OCI-LY3 (cell line): ENCODE measurements at regions not wholly inside any gene's neighbourhood (a gene's known extent, or its start where the extent isn't known, plus 50 kb on each side); places are given as distances from the start of the nearest gene placed in this dataset.

Experiments used
- H2AFZ ChIP-seq: fragments of 200-600, 300-600 bp; shearing (Covaris generic); 2 replicates; pipeline ENCODE4 v1.6.0; 2014; ENCODE audit warnings: antibody characterized with exemption, low read depth, low read length
- H3K27ac ChIP-seq: fragments of 200-600, 300-600 bp; sonication (generic); 2 replicates; pipeline ENCODE4 v1.5.1; 2014; ENCODE audit warnings: mild to moderate bottlenecking, low read length, moderate library complexity, mixed read lengths
- H3K27me3 ChIP-seq: fragments of 200-600, 300-600 bp; sonication (generic); 2 replicates; pipeline ENCODE4 v1.6.1; 2014; ENCODE audit warnings: low read depth, low read length, mixed read lengths
- H3K36me3 ChIP-seq: fragments of 200-600, 300-600 bp; sonication (generic); replicated peaks from 2 replicates; pipeline ENCODE3; 2014; ENCODE audit warnings: low read depth, low read length, mixed read lengths
- H3K4me1 ChIP-seq: fragments of 300-600, 200-600 bp; sonication (generic); 2 replicates; pipeline ENCODE4 v1.6.1; 2014; ENCODE audit warnings: low read length, mixed read lengths
- H3K4me2 ChIP-seq: fragments of 200-600, 300-600 bp; sonication (generic); 2 replicates; pipeline ENCODE4 v1.6.1; 2014; ENCODE audit warnings: low read length, mixed read lengths
- H3K4me3 ChIP-seq: fragments of 300-600, 200-600 bp; sonication (generic); 2 replicates; pipeline ENCODE4 v1.5.1; 2014; ENCODE audit warnings: antibody characterized with exemption, mild to moderate bottlenecking, low read length, moderate library complexity
- H3K79me2 ChIP-seq: fragments of 300-600, 200-600 bp; shearing (Covaris generic); 2 replicates; pipeline ENCODE4 v1.6.1; 2014; ENCODE audit warnings: mild to moderate bottlenecking, low read length, mixed read lengths
- H3K9ac ChIP-seq: fragments of 300-600, 200-600 bp; shearing (Covaris generic); 2 replicates; pipeline ENCODE4 v1.6.0; 2014; ENCODE audit warnings: mild to moderate bottlenecking, low read length, moderate library complexity
- H3K9me3 ChIP-seq: fragments of 200-600, 300-600 bp; shearing (Covaris generic); 2 replicates; pipeline ENCODE4 v1.6.1; 2014; ENCODE audit warnings: low read length, mixed read lengths; ENCODE audit not compliant: insufficient read depth
- H4K20me1 ChIP-seq: fragments of 200-600, 300-600 bp; sonication (generic); 2 replicates; pipeline ENCODE4 v1.6.1; 2016; ENCODE audit warnings: low read length, mixed read lengths; ENCODE audit not compliant: insufficient read depth
- EZH2phosphoT487 ChIP-seq: fragments of 200-600 bp; shearing (Covaris generic); IDR thresholded peaks from 2 replicates; pipeline ENCODE4 v1.6.1; 2018; ENCODE audit warnings: antibody characterized with exemption, mixed run types, low read depth
- TF ChIP-seq, protein P1 (sequence below): fragments of 200-600, 300-600 bp; sonication (generic); IDR thresholded peaks from 2 replicates; pipeline ENCODE4 v1.5.1; 2014; ENCODE audit warnings: antibody characterized with exemption, low read length, low read depth

DNA sequence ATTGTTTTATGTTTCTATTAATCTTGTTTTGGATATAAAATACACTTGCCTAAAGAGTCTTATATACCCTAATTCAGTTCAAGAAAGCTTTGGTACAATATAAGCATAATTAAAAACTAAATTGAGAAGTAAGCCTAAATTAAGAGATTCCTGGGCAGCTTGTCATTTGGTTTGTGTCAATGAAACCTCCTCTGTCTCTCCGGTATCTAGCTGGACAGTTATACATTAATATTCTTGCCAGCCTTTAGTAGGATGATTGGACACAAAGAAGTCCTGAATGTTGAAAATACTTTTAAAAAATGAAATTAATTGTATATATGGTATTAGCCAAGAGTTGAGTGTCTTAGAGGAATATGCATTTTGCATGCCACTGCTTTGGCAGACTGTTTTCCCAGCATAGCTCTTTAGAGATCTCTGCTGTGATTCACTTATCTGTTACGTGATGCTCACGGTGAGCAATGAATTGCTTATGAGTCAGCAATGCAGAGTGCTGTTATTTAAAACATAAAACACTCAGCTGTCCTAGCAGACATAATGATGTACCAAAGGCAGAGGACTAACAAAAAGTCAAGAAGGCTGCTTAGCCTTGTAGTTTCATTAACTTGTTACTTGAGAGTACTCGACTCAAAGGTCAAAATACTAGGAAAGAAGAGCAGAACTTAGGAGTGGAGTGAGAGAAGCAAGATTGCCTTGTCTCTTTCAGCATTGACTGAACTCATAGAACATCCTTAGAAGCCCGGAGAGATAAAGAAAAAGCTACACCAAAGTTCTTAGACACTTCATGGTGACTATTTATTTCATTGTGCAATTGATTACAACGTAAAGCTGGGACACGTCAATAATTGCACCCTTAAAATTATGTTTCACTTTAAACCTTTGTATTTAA, 1296.1 kb upstream of the PCDH7 start:
- H3K4me3 ChIP-seq, result no peak overlapping the region
- H3K4me1 ChIP-seq, result no peaks in the 10 kb centered on the region
- no peak for TF ChIP-seq EZH2phosphoT487
- TF ChIP-seq, protein P1, sequence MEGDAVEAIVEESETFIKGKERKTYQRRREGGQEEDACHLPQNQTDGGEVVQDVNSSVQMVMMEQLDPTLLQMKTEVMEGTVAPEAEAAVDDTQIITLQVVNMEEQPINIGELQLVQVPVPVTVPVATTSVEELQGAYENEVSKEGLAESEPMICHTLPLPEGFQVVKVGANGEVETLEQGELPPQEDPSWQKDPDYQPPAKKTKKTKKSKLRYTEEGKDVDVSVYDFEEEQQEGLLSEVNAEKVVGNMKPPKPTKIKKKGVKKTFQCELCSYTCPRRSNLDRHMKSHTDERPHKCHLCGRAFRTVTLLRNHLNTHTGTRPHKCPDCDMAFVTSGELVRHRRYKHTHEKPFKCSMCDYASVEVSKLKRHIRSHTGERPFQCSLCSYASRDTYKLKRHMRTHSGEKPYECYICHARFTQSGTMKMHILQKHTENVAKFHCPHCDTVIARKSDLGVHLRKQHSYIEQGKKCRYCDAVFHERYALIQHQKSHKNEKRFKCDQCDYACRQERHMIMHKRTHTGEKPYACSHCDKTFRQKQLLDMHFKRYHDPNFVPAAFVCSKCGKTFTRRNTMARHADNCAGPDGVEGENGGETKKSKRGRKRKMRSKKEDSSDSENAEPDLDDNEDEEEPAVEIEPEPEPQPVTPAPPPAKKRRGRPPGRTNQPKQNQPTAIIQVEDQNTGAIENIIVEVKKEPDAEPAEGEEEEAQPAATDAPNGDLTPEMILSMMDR, result no peak
- no peaks in the 10 kb centered on the region for H4K20me1 ChIP-seq
- H3K27ac ChIP-seq, result no peak overlapping the region
- no peaks in the 10 kb centered on the region for H3K36me3 ChIP-seq
- H3K4me2 ChIP-seq, result no peak overlapping the region
- H3K27me3 ChIP-seq, result no peaks in the 10 kb centered on the region
- H3K79me2 ChIP-seq, result no peaks in the 10 kb centered on the region
- H3K9ac ChIP-seq, result no peak overlapping the region
- no peaks in the 10 kb centered on the region for H3K9me3 ChIP-seq
- no peak overlapping the region for H2AFZ ChIP-seq

GRCh38 chr4:29453303-29453820, 1266.8 kb upstream of the PCDH7 start:
- no peak overlapping the region for H3K27ac ChIP-seq
- no peaks in the 10 kb centered on the region for H3K4me1 ChIP-seq
- H3K27me3 ChIP-seq, result no peaks in the 10 kb centered on the region
- TF ChIP-seq EZH2phosphoT487, result no peak
- TF ChIP-seq, protein P1, result no peak
- H3K36me3 ChIP-seq, result no peaks in the 10 kb centered on the region
- H3K9me3 ChIP-seq, result no peaks in the 10 kb centered on the region
- H4K20me1 ChIP-seq, result no peaks in the 10 kb centered on the region
- no peak overlapping the region for H3K4me3 ChIP-seq
- H3K79me2 ChIP-seq, result no peaks in the 10 kb centered on the region
- no peak overlapping the region for H3K4me2 ChIP-seq
- no peak overlapping the region for H3K9ac ChIP-seq
- no peak overlapping the region for H2AFZ ChIP-seq

- Histone ChIP-seq H3K9me3 (no peaks in the 10 kb centered on the region), H3K4me2 (no peak overlapping the region), H3K4me1 (no peaks in the 10 kb centered on the region), H3K27ac (no peak overlapping the region), H3K36me3 (no peaks in the 10 kb centered on the region), H3K79me2 (no peaks in the 10 kb centered on the region), H4K20me1 (no peaks in the 10 kb centered on the region), H3K4me3 (no peak overlapping the region), H3K27me3 (no peaks in the 10 kb centered on the region), H3K9ac (no peak overlapping the region), H2AFZ (peak overlapping the region; percentile 54; the same call in 1 of the 2 replicates)
- no peak for TF ChIP-seq EZH2phosphoT487
- TF ChIP-seq, protein P1, result no peak
Measured at GRCh38 chr4:29459926-29460325, 1260.2 kb upstream of the PCDH7 start.

- H4K20me1 ChIP-seq, result no peaks in the 10 kb centered on the region
- H3K9ac ChIP-seq, result no peak overlapping the region
- no peaks in the 10 kb centered on the region for H3K27me3 ChIP-seq
- TF ChIP-seq, protein P1, result no peak
- no peak for TF ChIP-seq EZH2phosphoT487
- no peak overlapping the region for H3K4me3 ChIP-seq
- no peak overlapping the region for H3K27ac ChIP-seq
- no peak overlapping the region; the same call in 1 of the 2 replicates for H2AFZ ChIP-seq
- H3K36me3 ChIP-seq, result no peaks in the 10 kb centered on the region
- H3K9me3 ChIP-seq, result no peaks in the 10 kb centered on the region
- no peaks in the 10 kb centered on the region for H3K79me2 ChIP-seq
- no peaks in the 10 kb centered on the region for H3K4me1 ChIP-seq
- no peak overlapping the region for H3K4me2 ChIP-seq
Measured at GRCh38 chr4:29467044-29467717, 1253.0 kb upstream of the PCDH7 start.
